IPS DF 6.9 (cell line): ENCODE measurements at regions not wholly inside any gene's neighbourhood (a gene's known extent, or its start where the extent isn't known, plus 50 kb on each side); places are given as distances from the start of the nearest gene placed in this dataset.
"Not testable (repeated sequence)": the region's sequence is repeated elsewhere in the genome, so short reads cannot be mapped to it uniquely, and the experiment has no call there.

ENCODE experiments used
- DNase-seq: peaks from one replicate; pipeline ENCODE4 v3.0.0-alpha.2; 2013; ENCODE audit warnings: low read depth, low spot score
- H3K27ac ChIP-seq: one replicate; pipeline ENCODE4 v1.5.1; 2013; ENCODE audit warnings: low read length, control low read depth
- H3K27me3 ChIP-seq: 2 replicates; pipeline ENCODE4 v1.6.1; 2013; ENCODE audit warnings: mild to moderate bottlenecking, low read length; ENCODE audit not compliant: control insufficient read depth, insufficient read depth
- H3K36me3 ChIP-seq: 2 replicates; pipeline ENCODE4 v1.6.1; 2013; ENCODE audit warnings: low read length; ENCODE audit not compliant: control insufficient read depth, insufficient read depth
- H3K4me1 ChIP-seq: 2 replicates; pipeline ENCODE4 v1.6.1; 2013; ENCODE audit warnings: low read length; ENCODE audit not compliant: control insufficient read depth, insufficient read depth
- H3K4me3 ChIP-seq: 2 replicates; pipeline ENCODE4 v1.5.1; 2013; ENCODE audit warnings: mild to moderate bottlenecking, low read length
- H3K9me3 ChIP-seq: 2 replicates; pipeline ENCODE4 v1.6.1; 2013; ENCODE audit warnings: low read length, inconsistent platforms; ENCODE audit not compliant: control insufficient read depth, insufficient read depth
- WGBS: extraction: QIAGEN DNeasy Blood & Tissue Kit; methylation state at CpG from one replicate; pipeline ENCODE4 v1.1.7; 2013; ENCODE audit warnings: mixed read lengths, missing lambda C conversion rate; ENCODE audit not compliant: insufficient read length, insufficient coverage; 5-methylcytosine and 5-hydroxymethylcytosine counted together

DNA sequence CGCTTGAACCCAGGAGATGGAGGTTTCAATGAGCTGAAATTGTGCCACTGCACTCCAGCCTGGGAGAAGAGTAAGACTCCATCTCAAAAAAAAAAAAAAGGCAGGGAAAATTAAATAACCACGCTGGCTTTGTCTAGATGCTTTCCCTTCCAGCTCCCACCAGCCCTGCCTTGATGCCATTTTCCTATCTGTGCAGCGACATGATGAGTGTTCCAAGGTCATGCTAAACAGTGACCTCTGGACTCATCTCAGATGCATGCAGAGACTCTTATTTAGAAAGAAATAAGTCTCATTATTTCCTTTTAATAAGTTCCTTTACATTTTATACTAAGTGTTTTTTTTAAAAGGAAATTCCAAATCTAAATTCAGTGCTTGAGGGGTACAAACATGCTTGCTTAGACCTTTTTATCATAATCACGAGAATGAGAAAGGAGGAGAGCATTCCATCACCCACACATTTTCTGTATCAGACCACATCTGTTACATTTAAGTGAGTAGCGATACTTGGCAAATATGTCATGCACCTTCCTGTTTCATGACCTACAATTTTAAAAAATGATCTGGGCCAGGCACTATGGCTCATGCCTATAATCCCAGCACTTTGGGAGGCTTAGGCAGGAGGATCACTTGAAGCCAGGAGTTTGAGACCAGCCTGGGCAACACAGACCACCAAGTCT, 101.1 kb upstream of the RREB1 start:
- H3K27me3 ChIP-seq, result no peaks in the 10 kb centered on the region
- no peak for DNase-seq
- H3K27ac ChIP-seq, result no peak overlapping the region
- no peak overlapping the region for H3K4me3 ChIP-seq
- no peaks in the 10 kb centered on the region for H3K4me1 ChIP-seq
- H3K36me3 ChIP-seq, result no peaks in the 10 kb centered on the region
- no CpG with 5 or more reads among the region's 5 CpGs for WGBS
- H3K9me3 ChIP-seq, result no peaks in the 10 kb centered on the region

DNA sequence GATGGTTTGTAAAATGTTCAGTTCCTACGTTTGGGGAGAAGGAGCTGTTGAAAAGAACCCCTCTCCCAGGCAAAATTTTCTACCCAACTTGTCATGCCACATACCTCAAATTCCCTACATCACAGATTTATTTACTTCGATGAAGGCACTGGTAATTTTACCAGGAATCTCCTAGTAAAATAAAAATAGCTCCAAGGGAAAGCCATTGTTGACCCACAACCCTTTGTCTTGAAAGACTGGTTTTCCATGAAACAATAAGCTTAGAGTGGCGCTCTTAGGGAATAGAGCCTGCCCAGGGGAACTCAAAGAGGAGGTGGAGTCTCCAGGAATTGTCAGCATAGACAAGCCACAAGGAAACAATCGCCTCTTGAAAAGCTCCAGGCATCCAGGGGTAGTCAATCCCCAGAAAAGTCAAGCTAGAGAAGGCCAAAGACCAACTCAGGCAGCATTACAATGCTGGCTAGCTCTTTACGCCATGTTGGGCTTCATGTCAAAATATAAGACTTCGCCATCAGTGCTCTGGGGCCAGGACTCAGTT, 99.2 kb upstream of the RREB1 start:
- Histone ChIP-seq H3K4me3 (no peak overlapping the region), H3K27me3 (no peaks in the 10 kb centered on the region), H3K4me1 (no peaks in the 10 kb centered on the region), H3K36me3 (no peaks in the 10 kb centered on the region), H3K27ac (no peak overlapping the region), H3K9me3 (no peaks in the 10 kb centered on the region)
- no CpG with 5 or more reads among the region's 6 CpGs for whole genome bisulfite sequencing
- no peak for DNase-seq

DNA sequence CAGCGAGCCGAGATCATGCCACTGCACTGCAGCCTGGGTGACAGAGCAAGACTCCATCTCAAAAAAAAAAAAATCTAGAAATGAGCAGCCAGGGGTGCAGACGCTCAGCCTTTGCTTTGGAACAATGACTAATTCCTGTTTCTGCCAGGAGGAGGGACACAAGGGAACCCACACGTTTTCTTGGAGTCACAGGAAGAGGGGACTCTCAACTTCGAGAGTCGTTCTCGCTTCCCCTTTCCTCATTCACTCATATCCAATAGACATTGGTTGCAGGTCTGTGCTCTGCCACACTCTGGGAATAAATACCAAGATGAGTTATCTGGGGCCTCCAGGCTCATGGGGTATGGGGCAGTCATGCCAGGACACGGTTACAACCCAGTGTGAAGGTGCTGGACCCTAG, 91.5 kb upstream of the RREB1 start:
- Histone ChIP-seq H3K4me1 (no peaks in the 10 kb centered on the region), H3K27ac (no peak overlapping the region), H3K36me3 (no peaks in the 10 kb centered on the region), H3K9me3 (no peaks in the 10 kb centered on the region), H3K27me3 (no peaks in the 10 kb centered on the region), H3K4me3 (no peak overlapping the region)
- WGBS, result no CpG with 5 or more reads among the region's 8 CpGs
- no peak for DNase-seq

DNA sequence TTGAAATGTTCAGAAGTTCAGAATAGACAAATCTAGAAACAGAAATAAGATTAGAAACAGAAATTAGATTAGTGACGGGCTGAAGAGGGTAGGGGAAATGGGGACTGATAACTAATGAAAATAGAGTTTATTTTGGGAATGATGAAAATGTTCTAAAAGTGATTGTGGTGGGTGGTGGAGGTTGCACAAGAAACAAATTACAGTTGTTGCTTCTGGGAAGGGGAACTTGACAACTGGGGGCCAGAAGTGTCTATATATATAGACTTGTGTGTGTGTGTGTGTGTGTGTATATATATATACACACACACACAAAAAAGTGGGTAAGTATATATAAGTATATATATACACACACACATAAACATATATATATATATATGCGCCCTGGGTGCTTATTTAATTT, 86.5 kb upstream of the RREB1 start:
- WGBS, result 100% methylated on average over 1 of the region's 2 CpGs
- no peak overlapping the region for H3K4me3 ChIP-seq
- H3K27me3 ChIP-seq, result no peaks in the 10 kb centered on the region
- no peak for DNase-seq
- H3K27ac ChIP-seq, result no peak overlapping the region
- H3K4me1 ChIP-seq, result no peaks in the 10 kb centered on the region
- no peaks in the 10 kb centered on the region for H3K36me3 ChIP-seq
- H3K9me3 ChIP-seq, result no peaks in the 10 kb centered on the region

DNA sequence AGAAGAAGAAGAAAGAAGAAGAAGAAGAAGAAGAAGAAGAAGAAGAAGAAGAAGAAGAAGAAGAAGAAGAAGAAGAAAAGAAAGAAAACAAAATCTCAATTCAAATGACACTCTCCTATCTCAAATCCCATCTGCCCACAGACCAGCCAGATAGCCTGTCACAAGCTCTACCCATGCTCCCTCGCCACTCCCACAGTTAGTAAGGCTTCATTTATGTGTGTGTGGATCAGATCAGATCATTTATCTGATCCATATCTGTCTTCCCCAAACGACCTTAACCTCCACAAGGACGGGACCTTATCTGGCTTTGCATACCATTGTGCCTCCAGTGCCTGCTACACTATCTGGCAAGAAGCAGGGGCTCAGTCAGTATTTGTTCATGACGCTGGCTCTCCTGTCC, 81.9 kb upstream of the RREB1 start:
- H3K4me3 ChIP-seq, result no peak overlapping the region
- no peaks in the 10 kb centered on the region for H3K4me1 ChIP-seq
- no peaks in the 10 kb centered on the region for H3K36me3 ChIP-seq
- H3K9me3 ChIP-seq, result no peaks in the 10 kb centered on the region
- no peaks in the 10 kb centered on the region for H3K27me3 ChIP-seq
- no peak overlapping the region for H3K27ac ChIP-seq
- DNase-seq, result no peak
- no CpG with 5 or more reads among the region's 4 CpGs for WGBS

DNA sequence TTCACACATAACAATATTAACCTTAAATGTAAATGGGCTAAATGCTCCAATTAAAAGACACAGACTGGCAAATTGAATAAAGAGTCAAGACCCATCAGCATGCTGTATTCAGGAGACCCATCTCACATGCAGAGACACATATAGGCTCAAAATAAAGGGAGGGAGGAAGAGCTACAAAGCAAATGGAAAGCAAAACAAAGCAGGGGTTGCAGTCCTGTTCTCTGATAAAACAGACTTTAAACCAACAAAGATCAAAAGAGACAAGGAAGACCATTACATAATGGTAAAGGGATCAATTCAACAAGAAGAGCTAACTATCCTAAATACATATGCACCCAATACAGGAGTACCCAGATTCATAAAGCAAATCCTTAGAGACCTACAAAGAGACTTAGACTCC, 78.8 kb upstream of the RREB1 start:
- not testable (repeated sequence) for DNase-seq, H3K9me3 ChIP-seq, H3K36me3 ChIP-seq, H3K27me3 ChIP-seq, H3K4me1 ChIP-seq, H3K4me3 ChIP-seq, H3K27ac ChIP-seq

DNA sequence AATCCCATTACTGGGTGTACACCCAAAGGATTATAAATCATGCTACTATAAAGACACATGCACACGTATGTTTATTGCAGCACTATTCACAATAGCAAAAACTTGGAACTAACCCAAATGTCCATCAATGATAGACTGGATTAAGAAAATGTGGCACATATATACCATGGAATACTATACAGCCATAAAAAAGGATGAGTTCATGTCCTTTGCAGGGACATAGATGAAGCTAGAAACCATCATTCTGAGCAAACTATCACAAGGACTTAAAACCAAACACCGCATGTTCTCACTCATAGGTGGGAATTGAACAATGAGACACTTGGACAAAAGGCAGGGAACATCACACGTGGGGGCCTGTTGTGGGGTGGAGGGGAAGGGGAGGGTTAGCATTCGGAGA, 76.8 kb upstream of the RREB1 start:
- no CpG with 5 or more reads among the region's 4 CpGs for WGBS

DNA sequence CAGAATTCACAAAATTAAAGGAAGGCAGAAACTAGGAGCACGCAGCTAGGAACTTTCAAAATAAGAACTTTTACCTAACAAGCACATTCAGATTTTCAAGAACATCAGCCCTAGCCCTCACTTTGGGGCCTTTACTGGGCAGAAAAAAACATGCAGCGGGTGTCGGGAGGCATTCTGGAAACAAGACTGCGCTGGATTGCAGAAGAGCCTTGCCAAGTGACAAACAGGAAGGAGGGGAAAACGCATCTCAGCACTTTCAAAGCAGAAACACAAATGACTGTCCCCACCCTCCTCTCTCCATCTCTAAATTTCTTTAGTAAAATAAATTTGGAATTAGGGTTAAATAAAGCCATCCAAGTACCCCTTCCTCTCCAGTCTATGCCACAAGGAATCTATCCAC, 74.6 kb upstream of the RREB1 start:
- no peaks in the 10 kb centered on the region for H3K9me3 ChIP-seq
- no CpG with 5 or more reads among the region's 5 CpGs for WGBS

More for the DNA sequence above, 76.8 kb upstream of the RREB1 start:
- H3K9me3 ChIP-seq, H3K4me1 ChIP-seq, H3K27me3 ChIP-seq, H3K36me3 ChIP-seq, H3K27ac ChIP-seq, H3K4me3 ChIP-seq, DNase-seq: not testable (repeated sequence)

DNA sequence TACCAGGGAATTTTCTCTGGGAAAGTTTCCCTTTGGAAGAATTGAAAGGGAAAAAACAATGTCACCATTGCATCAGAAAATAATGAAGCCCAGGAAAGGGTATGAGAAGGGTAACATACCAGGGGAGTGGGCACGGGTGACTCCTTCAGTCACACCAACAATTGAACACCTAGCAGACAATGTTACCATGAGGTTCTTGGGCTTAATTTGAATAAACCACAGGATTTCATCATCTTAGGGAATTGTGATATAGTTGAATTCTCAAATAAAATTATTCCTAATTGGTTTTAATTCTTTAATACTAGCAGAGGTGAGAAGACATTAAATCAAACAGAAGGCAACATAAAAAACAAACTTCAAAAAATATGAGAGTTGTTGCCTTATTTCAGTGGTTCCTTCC, 73.7 kb upstream of the RREB1 start:
- no peak overlapping the region for H3K4me3 ChIP-seq
- H3K9me3 ChIP-seq, result no peaks in the 10 kb centered on the region
- H3K27me3 ChIP-seq, result no peaks in the 10 kb centered on the region
- no peak overlapping the region for H3K27ac ChIP-seq
- no peak for DNase-seq
- H3K36me3 ChIP-seq, result no peaks in the 10 kb centered on the region
- H3K4me1 ChIP-seq, result no peaks in the 10 kb centered on the region
- no CpG with 5 or more reads among the region's 1 CpG for WGBS

More for the DNA sequence above, 74.6 kb upstream of the RREB1 start:
- Histone ChIP-seq H3K4me1 (no peaks in the 10 kb centered on the region), H3K4me3 (no peak overlapping the region), H3K27ac (no peak overlapping the region), H3K27me3 (no peaks in the 10 kb centered on the region), H3K36me3 (no peaks in the 10 kb centered on the region)
- DNase-seq, result no peak

DNA sequence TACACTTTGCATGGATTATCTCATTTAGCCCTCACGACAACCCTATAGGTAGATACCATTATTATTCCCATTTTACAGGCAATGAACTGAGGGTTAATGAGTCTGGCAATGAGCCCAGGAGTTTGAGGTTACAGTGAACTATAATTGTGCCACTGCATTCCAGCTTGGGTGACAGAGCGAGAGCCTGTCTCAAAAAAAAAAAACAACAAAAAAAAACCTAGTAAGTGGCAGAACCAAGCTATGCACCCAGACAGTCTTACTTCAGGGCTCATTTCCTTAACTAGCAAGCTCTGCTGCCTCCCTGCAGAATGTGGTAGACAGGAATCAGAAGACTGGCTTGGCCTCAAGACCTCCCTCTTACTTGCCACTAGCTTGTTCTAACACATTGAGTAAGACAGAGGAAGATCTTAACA, 71.9 kb upstream of the RREB1 start:
- H3K27ac ChIP-seq, result no peak overlapping the region
- no peaks in the 10 kb centered on the region for H3K27me3 ChIP-seq
- H3K4me1 ChIP-seq, result no peaks in the 10 kb centered on the region
- no CpG with 5 or more reads among the region's 2 CpGs for WGBS
- H3K4me3 ChIP-seq, result no peak overlapping the region
- H3K9me3 ChIP-seq, result no peaks in the 10 kb centered on the region
- no peaks in the 10 kb centered on the region for H3K36me3 ChIP-seq
- DNase-seq, result no peak

DNA sequence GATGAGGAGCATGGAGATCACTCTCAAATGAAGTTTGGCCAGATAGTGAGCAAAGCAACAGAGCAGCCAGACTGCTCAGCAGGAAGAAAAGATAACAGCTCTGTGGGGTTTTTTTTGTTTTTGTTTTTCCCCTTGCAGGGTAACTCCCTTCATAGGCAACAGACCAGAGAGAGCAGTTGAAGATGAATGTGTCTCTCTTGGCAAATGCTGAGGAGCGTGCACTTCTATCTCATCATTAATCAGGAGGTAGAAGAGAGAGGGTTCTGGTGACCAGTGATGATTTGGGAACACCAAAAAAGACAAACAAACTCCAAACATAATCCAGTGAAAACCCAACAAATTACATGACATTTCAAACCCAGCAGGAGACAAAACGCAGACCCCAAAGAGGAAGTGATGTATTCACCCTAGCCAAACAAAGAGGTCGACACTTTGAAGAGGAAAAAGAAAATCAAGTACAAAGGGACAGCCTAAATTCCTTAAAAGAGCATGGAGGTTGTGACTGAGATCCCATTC, 66.2 kb upstream of the RREB1 start:
- no peak overlapping the region for H3K27ac ChIP-seq
- no peak for DNase-seq
- H3K4me1 ChIP-seq, result peaks cover 5% of the 10 kb centered on the region; the same call in 1 of the 2 replicates
- H3K27me3 ChIP-seq, result no peaks in the 10 kb centered on the region
- no CpG with 5 or more reads among the region's 3 CpGs for WGBS
- no peaks in the 10 kb centered on the region for H3K36me3 ChIP-seq
- H3K9me3 ChIP-seq, result no peaks in the 10 kb centered on the region
- no peak overlapping the region for H3K4me3 ChIP-seq
